Mononuclear cell (primary cell): ENCODE measurements at regions not wholly inside any gene's neighbourhood (a gene's known extent, or its start where the extent isn't known, plus 50 kb on each side); places are given as distances from the start of the nearest gene placed in this dataset.

Source experiments
- H3K27me3 ChIP-seq: 2 replicates; pipeline ENCODE4 v1.6.0; 2011; ENCODE audit warnings: low read length, control low read depth; ENCODE audit not compliant: insufficient read depth
- H3K4me1 ChIP-seq: 2 replicates; pipeline ENCODE4 v1.5.1; 2011; ENCODE audit warnings: mild to moderate bottlenecking, low read length, control low read depth; ENCODE audit not compliant: insufficient read depth
- H3K4me3 ChIP-seq: 2 replicates; pipeline ENCODE4 v1.5.1; 2011; ENCODE audit warnings: mild to moderate bottlenecking, low read length, moderate library complexity
- H3K9me3 ChIP-seq: 2 replicates; pipeline ENCODE4 v1.5.1; 2011; ENCODE audit warnings: low read depth, mild to moderate bottlenecking, control low read depth, low read length

- Histone ChIP-seq H3K4me3 (no peak overlapping the region), H3K27me3 (no peaks in the 10 kb centered on the region), H3K9me3 (no peaks in the 10 kb centered on the region), H3K4me1 (peaks cover 19% of the 10 kb centered on the region)
These were observed 55.7 kb upstream of the PHACTR2 start for GRCh38 chr6:143621876-143622605.

GRCh38 chr6:143621159-143621873 is 56.4 kb upstream of the PHACTR2 start:
- H3K27me3 ChIP-seq = no peaks in the 10 kb centered on the region
- no peaks in the 10 kb centered on the region for H3K9me3 ChIP-seq
- no peak overlapping the region for H3K4me3 ChIP-seq
- H3K4me1 ChIP-seq = peaks cover 19% of the 10 kb centered on the region

GRCh38 chr6:143620447-143620846 is 57.3 kb upstream of the PHACTR2 start:
- Histone ChIP-seq H3K4me3 (no peak overlapping the region), H3K9me3 (no peaks in the 10 kb centered on the region), H3K27me3 (no peaks in the 10 kb centered on the region), H3K4me1 (peaks cover 14% of the 10 kb centered on the region)

DNA sequence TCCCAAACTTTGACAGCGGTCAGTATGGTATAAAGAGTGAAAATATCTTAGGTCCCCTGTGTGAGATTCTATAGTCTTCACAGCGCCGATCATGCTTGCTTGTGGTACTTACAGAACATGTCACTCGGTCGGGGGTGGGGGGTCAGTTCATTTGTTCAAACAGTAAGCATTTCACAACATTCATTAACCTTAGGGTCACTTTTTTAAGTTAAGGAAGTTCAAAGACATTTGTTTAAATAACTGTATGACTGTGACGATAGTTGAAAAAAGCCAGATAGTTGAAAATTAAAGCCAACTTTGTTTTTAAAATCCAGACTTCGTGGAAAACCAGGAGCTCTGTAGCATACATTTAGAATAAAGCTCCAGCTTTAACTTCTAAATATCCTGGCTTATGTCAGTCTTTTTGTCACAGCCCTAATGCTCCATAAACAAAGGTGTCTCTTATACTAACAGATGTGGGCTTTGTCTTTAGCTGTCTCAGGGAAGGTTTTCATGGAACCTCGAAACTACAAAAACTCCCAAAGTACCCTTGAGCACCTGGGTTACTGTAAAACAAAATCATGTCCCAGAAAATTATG is 57.9 kb upstream of the PHACTR2 start:
- Histone ChIP-seq H3K27me3 (no peaks in the 10 kb centered on the region), H3K4me1 (peaks cover 14% of the 10 kb centered on the region), H3K4me3 (no peak overlapping the region), H3K9me3 (no peaks in the 10 kb centered on the region)

DNA sequence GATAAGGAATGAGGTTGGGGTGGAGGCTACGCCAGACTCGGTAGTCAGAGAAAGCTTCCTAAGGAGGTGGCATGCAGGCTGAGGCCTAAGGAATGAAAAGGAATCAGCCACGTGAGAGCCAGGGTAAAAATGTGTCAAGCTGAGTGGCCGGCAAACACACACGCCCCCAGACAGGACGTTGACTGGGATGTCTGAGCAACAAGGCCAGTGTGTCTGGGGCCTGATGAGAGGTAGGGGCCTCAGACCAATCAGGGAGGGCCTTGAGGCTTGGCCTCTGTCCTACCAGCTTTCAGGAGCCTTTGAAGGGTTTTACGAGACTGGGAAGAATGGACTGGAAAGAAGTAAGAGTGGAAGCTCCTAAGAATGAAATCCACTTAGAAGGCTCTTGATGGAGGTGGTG is 61.0 kb upstream of the PHACTR2 start:
- Histone ChIP-seq H3K4me3 (no peak overlapping the region), H3K27me3 (no peaks in the 10 kb centered on the region), H3K9me3 (no peaks in the 10 kb centered on the region), H3K4me1 (peaks cover 21% of the 10 kb centered on the region)

DNA sequence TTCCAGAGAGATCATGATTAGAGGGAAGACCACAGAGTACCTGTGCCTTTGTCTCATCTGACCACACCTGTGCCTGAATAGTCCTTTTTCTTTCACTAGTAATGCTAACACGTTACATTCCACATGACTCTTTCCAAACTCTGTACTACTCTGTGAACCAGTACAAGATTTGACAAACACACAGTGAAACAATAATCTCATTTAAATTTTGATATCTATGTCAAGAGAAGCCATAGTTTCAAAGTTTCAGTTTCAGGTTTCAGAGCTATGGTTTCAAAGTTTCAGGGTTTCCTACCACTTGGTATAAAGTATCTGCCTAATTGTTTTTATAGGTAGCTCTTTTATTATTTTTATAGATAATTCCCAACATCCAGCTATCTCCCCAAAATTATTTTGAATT is 62.0 kb upstream of the PHACTR2 start:
- Histone ChIP-seq H3K4me1 (peaks cover 18% of the 10 kb centered on the region), H3K27me3 (no peaks in the 10 kb centered on the region), H3K9me3 (no peaks in the 10 kb centered on the region), H3K4me3 (no peak overlapping the region)

- H3K27me3 ChIP-seq = no peaks in the 10 kb centered on the region
- H3K4me1 ChIP-seq = peaks cover 7% of the 10 kb centered on the region
- H3K9me3 ChIP-seq = no peaks in the 10 kb centered on the region
- H3K4me3 ChIP-seq = peak overlapping the region; percentile 15
These were observed 63.5 kb upstream of the PHACTR2 start for GRCh38 chr6:143614235-143614634.

DNA sequence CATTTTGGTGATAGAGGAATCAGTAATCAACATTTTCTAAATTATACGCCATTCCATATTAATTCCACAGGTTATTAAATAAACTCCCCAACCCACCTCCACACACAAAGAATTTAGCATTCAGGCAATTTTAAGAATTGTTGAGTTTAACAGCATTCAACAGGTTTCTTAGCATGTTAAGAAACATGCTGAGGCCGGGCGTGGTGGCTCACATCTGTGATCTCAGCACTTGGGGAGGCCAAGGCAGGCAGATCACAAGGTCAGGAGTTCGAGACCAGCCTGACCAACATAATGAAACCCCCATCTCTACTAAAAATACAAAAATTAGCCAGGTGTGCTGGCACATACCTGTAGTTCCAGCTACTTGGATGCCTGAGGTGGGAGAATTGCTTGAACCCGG is 64.0 kb upstream of the PHACTR2 start:
- Histone ChIP-seq H3K9me3 (no peaks in the 10 kb centered on the region), H3K4me1 (peaks cover 7% of the 10 kb centered on the region), H3K27me3 (no peaks in the 10 kb centered on the region), H3K4me3 (no peak overlapping the region)

- H3K9me3 ChIP-seq = no peaks in the 10 kb centered on the region
- H3K27me3 ChIP-seq = no peaks in the 10 kb centered on the region
- no peak overlapping the region for H3K4me3 ChIP-seq
- peaks cover 7% of the 10 kb centered on the region for H3K4me1 ChIP-seq
These were observed 65.6 kb upstream of the PHACTR2 start for GRCh38 chr6:143612186-143612585.

- H3K4me1 ChIP-seq = peaks cover 7% of the 10 kb centered on the region
- no peaks in the 10 kb centered on the region for H3K27me3 ChIP-seq
- no peak overlapping the region for H3K4me3 ChIP-seq
- H3K9me3 ChIP-seq = no peaks in the 10 kb centered on the region
These were observed 66.2 kb upstream of the PHACTR2 start for GRCh38 chr6:143611580-143611979.

- no peak overlapping the region for H3K4me3 ChIP-seq
- peaks cover 7% of the 10 kb centered on the region for H3K4me1 ChIP-seq
- no peaks in the 10 kb centered on the region for H3K9me3 ChIP-seq
- no peaks in the 10 kb centered on the region for H3K27me3 ChIP-seq
These were observed 67.8 kb upstream of the PHACTR2 start for GRCh38 chr6:143609972-143610371.

GRCh38 chr6:143609501-143609900 is 68.3 kb upstream of the PHACTR2 start:
- Histone ChIP-seq H3K4me3 (no peak overlapping the region), H3K9me3 (no peaks in the 10 kb centered on the region), H3K4me1 (peaks cover 7% of the 10 kb centered on the region), H3K27me3 (no peaks in the 10 kb centered on the region)

DNA sequence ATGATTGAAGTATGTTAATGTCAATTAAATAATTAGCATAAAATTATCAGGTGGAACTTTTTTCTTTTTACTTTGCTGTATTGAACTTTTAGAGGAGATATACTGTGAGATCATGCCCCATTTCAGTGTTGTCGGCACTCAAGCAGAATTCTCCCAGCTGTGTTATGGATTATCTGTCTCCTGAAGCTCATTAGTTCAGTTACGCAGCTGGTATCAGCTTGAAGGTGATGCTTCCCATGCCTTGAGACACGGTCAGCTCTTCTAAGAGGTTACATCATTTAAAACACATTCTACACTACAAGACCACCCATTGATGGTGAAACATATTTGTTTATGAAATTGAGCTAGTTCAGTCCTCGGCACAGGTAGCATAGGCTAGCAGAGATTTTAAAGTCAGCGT is 68.9 kb upstream of the PHACTR2 start:
- Histone ChIP-seq H3K4me3 (no peak overlapping the region), H3K27me3 (no peaks in the 10 kb centered on the region), H3K4me1 (peaks cover 3% of the 10 kb centered on the region), H3K9me3 (no peaks in the 10 kb centered on the region)

- no peaks in the 10 kb centered on the region for H3K9me3 ChIP-seq
- H3K4me3 ChIP-seq = no peak overlapping the region
- no peaks in the 10 kb centered on the region for H3K27me3 ChIP-seq
- H3K4me1 ChIP-seq = no peaks in the 10 kb centered on the region
These were observed 69.8 kb upstream of the PHACTR2 start for GRCh38 chr6:143607974-143608373.

- Histone ChIP-seq H3K9me3 (no peaks in the 10 kb centered on the region), H3K4me1 (no peaks in the 10 kb centered on the region), H3K27me3 (no peaks in the 10 kb centered on the region), H3K4me3 (no peak overlapping the region)
These were observed 70.6 kb upstream of the PHACTR2 start for GRCh38 chr6:143607168-143607567.
